BE2C (cell line): ENCODE measurements at regions not wholly inside any gene's neighbourhood (a gene's known extent, or its start where the extent isn't known, plus 50 kb on each side); places are given as distances from the start of the nearest gene placed in this dataset.
A peak's percentile ranks its signal among the peaks of the same experiment; 100 is the strongest.

Experiments
- DNase-seq: peaks from one replicate; pipeline ENCODE4 v3.0.0-alpha.2; 2020
- H3K27me3 ChIP-seq: fragments of 250-450 bp; sonication (Bioruptor Pico); 2 replicates; pipeline ENCODE4 v1.5.1; 2020; ENCODE audit warnings: mild to moderate bottlenecking
- H3K36me3 ChIP-seq: fragments of 250-450 bp; sonication (Bioruptor Pico); 2 replicates; pipeline ENCODE4 v1.5.1; 2020; ENCODE audit warnings: mild to moderate bottlenecking
- H3K4me1 ChIP-seq: fragments of 250-450 bp; sonication (Bioruptor Pico); 2 replicates; pipeline ENCODE4 v1.5.1; 2020
- H3K4me3 ChIP-seq: 2 replicates; pipeline ENCODE4 v1.5.1; 2011; ENCODE audit warnings: low read depth, low read length
- H3K9me3 ChIP-seq: fragments of 250-450 bp; sonication (Bioruptor Pico); 2 replicates; pipeline ENCODE4 v1.5.1; 2020
- CTCF ChIP-seq: IDR thresholded peaks from 2 replicates; pipeline ENCODE4 v1.5.1; 2012; ENCODE audit warnings: mild to moderate bottlenecking, low read depth, low read length

- Histone ChIP-seq H3K9me3 (no peaks in the 10 kb centered on the region), H3K36me3 (no peaks in the 10 kb centered on the region), H3K4me1 (no peaks in the 10 kb centered on the region), H3K4me3 (no peak overlapping the region), H3K27me3 (no peaks in the 10 kb centered on the region)
- no peak for DNase-seq
- TF ChIP-seq CTCF: no peak
Observed at GRCh38 chr22:47846206-47846605, 1083.8 kb downstream of the TBC1D22A start.

DNA sequence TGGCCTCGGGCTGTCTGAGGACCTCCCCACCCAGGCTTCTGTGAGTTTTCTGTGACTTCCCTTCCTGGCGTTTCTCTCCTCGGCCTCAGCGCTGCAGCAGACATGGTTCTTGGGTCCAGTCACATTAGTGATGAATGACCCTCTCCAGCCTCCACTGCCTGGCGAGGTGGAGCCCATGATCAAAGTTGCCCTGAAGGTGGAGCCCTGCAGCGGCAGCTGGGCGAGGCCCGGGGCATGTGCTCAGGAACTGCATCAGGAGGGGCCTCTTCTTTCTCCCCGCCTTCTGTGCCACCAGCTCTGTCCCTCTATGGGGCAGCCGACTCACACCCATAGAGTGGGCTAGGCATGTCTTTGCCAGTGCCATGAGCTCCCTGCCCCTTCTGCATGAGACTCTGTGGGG lies 1079.7 kb downstream of the TBC1D22A start:
- H3K4me1 ChIP-seq: no peaks in the 10 kb centered on the region
- no peak for TF ChIP-seq CTCF
- DNase-seq: no peak
- no peak overlapping the region for H3K4me3 ChIP-seq
- H3K9me3 ChIP-seq: no peaks in the 10 kb centered on the region
- H3K36me3 ChIP-seq: no peaks in the 10 kb centered on the region
- no peaks in the 10 kb centered on the region for H3K27me3 ChIP-seq

- H3K4me3 ChIP-seq: no peak overlapping the region
- H3K4me1 ChIP-seq: no peaks in the 10 kb centered on the region
- no peak for DNase-seq
- no peaks in the 10 kb centered on the region for H3K9me3 ChIP-seq
- TF ChIP-seq CTCF: no peak
- H3K27me3 ChIP-seq: no peaks in the 10 kb centered on the region
- no peaks in the 10 kb centered on the region for H3K36me3 ChIP-seq
Observed at GRCh38 chr22:47841156-47841555, 1078.7 kb downstream of the TBC1D22A start.

DNA sequence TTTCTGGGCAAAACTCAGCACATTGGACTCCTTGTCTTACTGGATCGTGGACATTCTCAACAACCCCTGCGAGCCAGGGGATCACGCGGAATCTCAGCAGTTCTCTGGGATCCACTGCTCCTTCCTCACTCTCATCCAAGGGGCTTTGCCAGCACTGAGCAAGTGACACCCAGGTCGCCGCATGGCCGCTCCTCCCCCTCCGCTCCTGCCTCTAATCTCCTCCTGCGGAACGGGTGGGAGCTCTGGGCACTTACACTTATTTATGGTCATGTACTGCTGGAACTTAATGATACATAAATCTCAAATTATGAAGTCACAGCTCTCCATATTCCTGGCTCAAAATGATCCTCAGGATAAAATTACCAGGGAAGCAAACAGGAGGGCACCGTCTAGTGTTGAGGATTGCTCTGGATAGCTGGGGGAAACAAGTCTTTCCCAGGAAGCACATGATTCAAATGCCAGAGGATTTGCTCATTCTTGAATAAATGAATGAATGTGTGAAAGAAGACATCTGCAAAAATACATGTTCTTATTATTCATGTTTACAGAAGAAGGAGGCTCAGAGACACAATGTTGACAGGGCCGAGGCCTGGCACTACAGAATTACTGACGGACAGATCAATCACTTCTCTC lies 1077.3 kb downstream of the TBC1D22A start:
- Histone ChIP-seq H3K36me3 (no peaks in the 10 kb centered on the region), H3K9me3 (no peaks in the 10 kb centered on the region), H3K27me3 (no peaks in the 10 kb centered on the region), H3K4me1 (no peaks in the 10 kb centered on the region), H3K4me3 (no peak overlapping the region)
- no peak for TF ChIP-seq CTCF
- no peak for DNase-seq

DNA sequence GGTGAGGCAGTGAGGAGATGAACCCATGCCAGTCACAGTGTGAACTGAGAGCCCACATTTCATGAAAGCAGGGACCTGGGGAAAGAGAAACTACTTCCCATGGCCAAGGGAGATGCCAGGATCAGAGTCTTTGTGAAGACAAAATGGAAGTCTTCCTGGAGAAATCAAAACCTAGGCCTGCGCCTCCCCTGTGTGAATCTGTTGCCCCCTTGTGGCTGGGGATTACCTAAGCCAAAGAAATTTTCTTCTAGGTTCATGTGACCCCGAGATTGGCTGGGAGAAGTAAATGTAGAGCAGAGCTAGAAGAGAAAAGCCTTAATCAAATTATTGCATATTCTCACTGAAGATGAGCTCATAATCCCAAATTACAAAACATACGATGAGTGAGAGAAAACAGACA lies 1075.3 kb downstream of the TBC1D22A start:
- H3K4me1 ChIP-seq: no peaks in the 10 kb centered on the region
- H3K4me3 ChIP-seq: no peak overlapping the region
- no peaks in the 10 kb centered on the region for H3K27me3 ChIP-seq
- TF ChIP-seq CTCF: peak; percentile 41
- no peak for DNase-seq
- H3K9me3 ChIP-seq: no peaks in the 10 kb centered on the region
- no peaks in the 10 kb centered on the region for H3K36me3 ChIP-seq

GRCh38 chr22:47836957-47837356 lies 1074.5 kb downstream of the TBC1D22A start:
- TF ChIP-seq CTCF: no peak
- DNase-seq: no peak
- Histone ChIP-seq H3K36me3 (no peaks in the 10 kb centered on the region), H3K4me3 (no peak overlapping the region), H3K4me1 (no peaks in the 10 kb centered on the region), H3K9me3 (no peaks in the 10 kb centered on the region), H3K27me3 (no peaks in the 10 kb centered on the region)
